ENCODE measurements at regions not wholly inside any gene's neighbourhood (a gene's known extent, or its start where the extent isn't known, plus 50 kb on each side); places are given as distances from the start of the nearest gene placed in this dataset.

DNA sequence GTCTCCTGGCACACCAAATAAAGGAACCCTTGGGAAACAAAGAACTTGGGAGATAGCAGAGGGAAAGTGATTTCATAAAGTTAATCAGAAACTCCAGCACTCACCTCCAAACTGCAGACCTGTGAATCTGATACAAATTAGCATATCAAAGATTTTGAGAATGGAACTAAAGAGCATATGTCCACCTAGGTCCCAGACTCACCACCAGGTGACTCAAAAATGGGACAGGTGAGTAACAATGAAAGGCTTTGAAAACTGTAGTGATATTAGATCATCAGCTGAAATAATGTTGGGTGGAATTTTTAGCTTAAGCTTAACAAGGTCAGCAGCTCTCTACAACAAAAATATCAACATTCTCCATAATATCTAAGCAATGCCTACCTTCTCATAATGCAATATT lies 214.8 kb downstream of the RERGL start:
- TF ChIP-seq RAD21 (IDR thresholded peaks at IDR 0.05; ENCODE audit: low read length), result no peak
- no peak for TF ChIP-seq POLR2A (IDR thresholded peaks at IDR 0.05; ENCODE audit: low read depth, low read length)
- TF ChIP-seq SMC3 (IDR thresholded peaks at IDR 0.05; ENCODE audit: low read depth, low read length), result no peak
- no peak for TF ChIP-seq RCOR1 (IDR thresholded peaks at IDR 0.05; ENCODE audit: insufficient replicate concordance, low read length)
- TF ChIP-seq FOS (IDR thresholded peaks at IDR 0.05; ENCODE audit: low read depth, low read length), result no peak
- Histone ChIP-seq H3K23ac (ENCODE audit: low read depth, low read length) (no peak overlapping the region), H3K4me2 (ENCODE audit: low read depth, low read length) (no peak overlapping the region), H3K36me3 (ENCODE audit: control insufficient read depth, insufficient read depth, low read length) (no peaks in the 10 kb centered on the region), H3K9ac (ENCODE audit: low read depth, low read length) (no peak overlapping the region), H2BK5ac (ENCODE audit: low read depth, low read length, poor library complexity, severe bottlenecking) (no peak overlapping the region), H2AK5ac (ENCODE audit: low read depth, low read length) (no peak overlapping the region), H4K91ac (ENCODE audit: insufficient read depth, low read depth, low read length) (no peak overlapping the region), H3K14ac (replicated peaks; ENCODE audit: low read depth, low read length) (no peak overlapping the region), H3K27me3 (ENCODE audit: control insufficient read depth, insufficient read depth, low read length) (no peaks in the 10 kb centered on the region), H3K18ac (ENCODE audit: low read depth, low read length) (no peak overlapping the region), H4K5ac (ENCODE audit: low read depth, low read length) (no peak overlapping the region), H4K20me1 (ENCODE audit: insufficient read depth, low read length) (no peaks in the 10 kb centered on the region), H3K27ac (ENCODE audit: insufficient read depth, low read length) (no peak overlapping the region), H3K79me1 (ENCODE audit: low read depth in 1 of 2, low read length in 2 of 2) (no peaks in the 10 kb centered on the region), H2BK15ac (ENCODE audit: low read depth, low read length) (no peak overlapping the region), H3K4ac (ENCODE audit: low read depth, low read length) (no peak overlapping the region), H2BK20ac (ENCODE audit: low read depth, low read length) (no peak overlapping the region), H3K9me1 (ENCODE audit: insufficient read depth, low read length) (no peaks in the 10 kb centered on the region), H2BK120ac (ENCODE audit: low read depth, low read length) (no peak overlapping the region), H3K9me3 (ENCODE audit: control insufficient read depth, insufficient read depth, low read length) (peaks cover 6% of the 10 kb centered on the region), H3K4me1 (ENCODE audit: control insufficient read depth, insufficient read depth, low read length) (no peaks in the 10 kb centered on the region), H3K56ac (ENCODE audit: extremely low read depth, insufficient read depth, low read length) (no peak overlapping the region), H2AK9ac (replicated peaks; ENCODE audit: low read depth, low read length, poor library complexity) (no peak overlapping the region), H3K4me3 (ENCODE audit: insufficient read depth, low read depth, low read length) (no peak overlapping the region), H4K8ac (ENCODE audit: low read depth in 2 of 2, low read length in 2 of 2) (no peak overlapping the region), H2AFZ (replicated peaks; ENCODE audit: low read length, poor library complexity) (no peak overlapping the region)
- intact Hi-C loops (cut with micrococcal nuclease) (no loop called here), dilution Hi-C loops (cut with HindIII; ENCODE audit: low sequenced_read_pairs, unreplicated experiment) (no loop called here), in situ Hi-C loops (cut with MboI; ENCODE audit: low sequenced_read_pairs) (no loop called here)
- ChIA-PET CTCF (no interaction called here), POLR2A (ENCODE audit: unreplicated experiment) (no interaction called here)
- DNase-seq, result no peak
- ATAC-seq (ENCODE audit: low read depth), result no peak
- BruUV-seq (replicated peaks), result no TSS peak

Measured in IMR-90 (cell line).